ENCODE measurements at regions not wholly inside any gene's neighbourhood (a gene's known extent, or its start where the extent isn't known, plus 50 kb on each side); places are given as distances from the start of the nearest gene placed in this dataset.

GRCh38 chr13:72537782-72538181, 189.6 kb downstream of the MZT1 start:
- TF ChIP-seq POLR2A (IDR thresholded peaks at IDR 0.05) (no peak), CTCF (IDR thresholded peaks at IDR 0.05) (no peak)

Data from heart left ventricle (tissue), 13 donors.